Right forelimb (tissue), 1 donor: ENCODE measurements at regions not wholly inside any gene's neighbourhood (a gene's known extent, or its start where the extent isn't known, plus 50 kb on each side); places are given as distances from the start of the nearest gene placed in this dataset.

ENCODE experiments used
- DNase-seq: peaks from one replicate; pipeline ENCODE4 v3.0.0-alpha.2; 2018

- no peak for DNase-seq
Observed at GRCh38 chr9:79115176-79115575, 456.6 kb upstream of the TLE4 start.

GRCh38 chr9:79116041-79116440 is 455.7 kb upstream of the TLE4 start:
- DNase-seq: no peak

GRCh38 chr9:79116709-79117108 is 455.1 kb upstream of the TLE4 start:
- DNase-seq: no peak

DNA sequence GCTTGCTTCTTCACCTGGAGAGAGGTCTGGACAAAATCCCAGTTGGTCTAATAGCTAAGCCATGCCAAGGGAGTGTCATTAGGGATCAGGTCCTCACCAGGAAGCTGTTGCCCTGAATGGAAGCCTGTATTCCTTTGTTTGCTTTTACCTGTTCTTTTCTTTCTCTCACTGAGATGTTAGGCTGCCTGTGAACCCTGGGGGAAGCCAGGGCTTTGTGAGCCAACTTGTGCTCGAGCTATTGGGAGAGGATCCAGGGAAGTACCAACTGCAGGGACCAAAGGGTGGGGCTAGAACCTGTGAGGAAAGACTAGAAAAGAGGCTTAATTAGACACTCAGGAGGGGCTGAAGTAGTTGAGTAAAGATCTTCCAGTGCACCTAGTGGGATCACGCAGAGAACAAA is 451.2 kb upstream of the TLE4 start:
- DNase-seq: no peak

DNA sequence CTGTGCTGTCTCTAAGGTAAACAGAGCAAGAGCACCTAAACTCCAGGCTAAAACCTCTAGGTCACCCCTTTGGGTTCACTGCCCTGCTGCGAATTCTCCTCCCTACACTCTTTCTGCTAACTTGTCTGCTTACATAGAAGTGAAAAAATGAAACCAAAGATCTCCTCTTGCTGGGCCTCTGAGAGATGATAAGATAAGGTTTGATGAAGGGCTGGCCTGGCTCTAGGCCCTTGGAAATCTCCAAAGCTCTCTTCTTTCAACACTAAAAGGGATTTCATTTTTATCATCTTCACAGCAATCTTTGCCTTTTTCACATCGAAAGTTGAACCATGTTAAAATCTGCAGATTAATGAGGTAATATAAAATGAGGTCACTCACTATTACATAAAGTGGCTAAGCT is 450.8 kb upstream of the TLE4 start:
- no peak for DNase-seq

DNA sequence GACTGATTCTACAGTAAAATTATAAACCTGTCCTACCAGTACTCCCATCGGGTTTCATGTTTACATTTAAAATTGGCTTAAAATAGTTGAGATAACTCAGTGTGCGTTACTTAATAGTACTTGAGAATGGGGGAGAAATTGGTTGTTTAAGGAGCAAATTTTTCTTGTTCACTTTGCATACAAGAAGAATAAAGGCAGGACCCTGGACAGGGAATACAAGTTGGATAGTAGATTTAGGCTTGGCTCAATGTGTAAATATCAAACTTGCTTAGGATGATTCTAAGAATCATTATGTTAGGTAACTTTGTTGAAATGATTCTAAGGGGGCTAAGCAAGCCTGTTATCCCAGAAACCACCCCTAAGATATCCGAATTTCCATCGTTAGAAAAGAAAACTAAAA is 448.4 kb upstream of the TLE4 start:
- DNase-seq: no peak

GRCh38 chr9:79127661-79128060 is 444.1 kb upstream of the TLE4 start:
- DNase-seq: no peak

- DNase-seq: peak; percentile 77
Observed at GRCh38 chr9:79129865-79130480, 441.8 kb upstream of the TLE4 start.

DNA sequence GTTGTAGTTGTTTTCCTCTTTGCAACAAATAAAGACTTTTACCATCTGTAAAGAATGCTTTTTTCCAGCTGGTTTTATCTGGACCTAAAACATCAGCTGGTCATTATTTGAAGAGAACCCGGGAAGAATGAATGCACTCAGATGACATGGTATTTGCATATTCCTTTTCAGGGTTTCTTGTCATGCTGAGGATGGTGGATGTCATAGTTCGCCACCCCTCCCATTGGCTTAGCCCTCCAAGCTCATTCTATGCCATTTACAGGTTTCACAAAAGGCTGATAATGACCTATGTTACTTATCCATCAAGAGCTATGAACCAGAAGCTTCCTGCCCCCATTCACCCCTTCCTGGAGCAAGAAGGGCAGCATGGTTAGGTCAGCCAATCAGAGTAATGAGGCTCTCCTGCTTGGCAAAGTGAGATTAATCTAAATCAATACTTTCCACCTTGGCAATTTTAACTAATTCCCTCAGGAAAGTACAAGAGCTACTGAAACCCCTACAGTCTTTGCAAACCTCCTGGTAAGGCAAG is 440.5 kb upstream of the TLE4 start:
- no peak for DNase-seq

DNA sequence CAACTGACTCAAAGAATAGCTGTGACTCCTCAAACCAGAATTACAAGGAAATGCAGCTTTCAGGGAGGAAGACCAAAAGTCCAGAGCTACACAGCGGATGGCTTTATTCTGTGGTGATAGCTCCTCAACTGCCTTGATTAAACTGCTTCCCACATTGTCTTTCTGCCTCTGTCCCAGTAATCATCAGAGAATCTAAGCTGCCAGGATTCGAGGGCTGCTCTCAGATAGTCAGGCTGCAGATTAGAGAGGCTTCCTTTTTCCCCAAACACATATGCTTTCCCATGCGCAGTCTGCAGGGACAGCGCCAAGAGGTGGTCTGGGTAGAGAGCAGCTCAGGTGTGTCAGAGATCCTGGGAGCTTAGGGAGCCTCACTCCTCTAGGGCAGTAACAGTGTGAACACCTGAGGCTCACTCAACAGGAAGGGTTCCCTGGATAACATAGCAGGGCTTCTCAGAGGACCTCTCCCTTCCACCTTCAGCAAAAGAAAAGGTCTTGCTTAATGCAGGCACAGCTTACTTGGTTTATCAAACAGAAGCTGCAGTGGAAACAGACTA is 439.9 kb upstream of the TLE4 start:
- DNase-seq: no peak

- DNase-seq: no peak
Observed at GRCh38 chr9:79134654-79135053, 437.1 kb upstream of the TLE4 start.

GRCh38 chr9:79135681-79136415 is 435.9 kb upstream of the TLE4 start:
- no peak for DNase-seq

DNA sequence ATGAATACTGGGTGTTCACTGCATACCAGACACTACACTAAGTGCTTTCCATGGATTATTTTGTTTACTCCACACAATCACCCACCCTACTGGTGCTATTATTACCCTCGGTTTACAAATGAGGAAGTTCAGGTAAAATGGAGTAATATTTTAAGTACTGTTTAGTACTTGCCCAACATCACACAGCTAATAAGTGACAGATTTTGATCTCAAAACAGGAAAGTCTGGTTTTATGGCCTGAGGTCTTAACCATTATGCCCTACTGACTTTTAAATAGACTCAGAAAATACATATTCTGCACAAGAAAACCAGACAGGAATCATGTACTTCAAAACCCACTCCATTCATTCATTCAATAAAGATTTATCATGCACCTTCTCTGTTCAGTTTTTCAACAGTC is 431.0 kb upstream of the TLE4 start:
- DNase-seq: no peak

GRCh38 chr9:79143211-79143610 is 428.6 kb upstream of the TLE4 start:
- DNase-seq: no peak

- DNase-seq: no peak
Observed at GRCh38 chr9:79145442-79145841, 426.3 kb upstream of the TLE4 start.

DNA sequence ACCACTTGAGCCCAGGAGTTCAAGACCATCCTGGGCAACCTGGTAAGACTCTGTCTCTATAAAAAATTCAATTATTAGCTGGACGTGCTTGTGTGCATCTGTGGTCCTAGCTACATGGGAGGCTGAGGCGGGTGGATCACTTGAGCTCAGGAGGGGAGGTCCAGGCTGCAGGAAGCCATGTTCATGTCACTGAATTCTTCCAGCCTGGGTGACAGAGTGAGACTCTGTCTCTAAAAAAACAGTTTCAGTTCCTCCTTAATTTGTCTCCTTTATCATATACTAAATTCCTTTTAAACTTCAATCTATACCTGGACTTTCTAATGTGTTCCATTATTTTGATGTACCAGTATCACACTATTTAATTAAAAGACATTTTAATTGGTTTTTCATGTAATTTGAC is 422.2 kb upstream of the TLE4 start:
- DNase-seq: no peak

GRCh38 chr9:79151791-79152190 is 420.0 kb upstream of the TLE4 start:
- DNase-seq: no peak

DNA sequence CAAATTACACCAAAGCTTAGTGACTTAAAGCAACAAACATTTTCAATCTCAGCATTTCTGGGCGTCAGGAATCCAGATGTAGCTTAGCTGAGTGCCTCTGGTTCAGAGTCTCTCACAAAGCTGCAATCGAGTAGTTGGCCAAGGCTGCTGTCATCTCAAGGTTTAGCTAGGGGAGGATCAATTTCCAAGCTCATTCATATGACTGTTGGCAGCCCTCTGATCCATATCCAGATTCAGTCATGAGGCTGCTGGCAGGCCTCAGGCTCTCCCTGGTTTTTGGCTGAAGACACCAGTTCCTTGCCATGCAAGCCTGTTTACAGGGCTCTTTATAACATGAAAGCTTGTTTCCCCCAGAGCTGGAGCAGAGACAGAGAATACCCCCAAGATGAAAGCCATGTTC is 419.5 kb upstream of the TLE4 start:
- no peak for DNase-seq

GRCh38 chr9:79154806-79155205 is 417.0 kb upstream of the TLE4 start:
- no peak for DNase-seq

GRCh38 chr9:79155308-79155707 is 416.5 kb upstream of the TLE4 start:
- no peak for DNase-seq

GRCh38 chr9:79163544-79163943 is 408.2 kb upstream of the TLE4 start:
- DNase-seq: no peak

DNA sequence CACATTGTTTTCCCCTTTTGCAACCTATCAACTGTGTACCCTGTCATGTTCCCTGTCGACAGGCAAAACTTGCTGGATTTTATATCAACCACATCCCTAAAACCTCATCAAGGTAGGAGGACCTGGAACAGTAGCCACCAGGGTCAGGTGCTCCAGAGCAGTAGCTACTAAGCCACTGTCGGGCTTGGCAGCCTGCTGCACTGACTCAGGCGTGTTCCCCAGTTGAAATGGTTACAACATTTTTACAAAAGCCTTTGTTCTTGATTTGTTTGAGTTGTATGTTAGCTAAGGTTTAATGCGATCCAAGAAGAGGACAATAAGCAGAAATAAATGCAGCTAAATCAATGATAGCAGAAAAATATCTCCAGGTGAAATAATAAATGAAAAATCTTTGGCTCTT is 407.4 kb upstream of the TLE4 start:
- DNase-seq: no peak

- DNase-seq: no peak
Observed at GRCh38 chr9:79165020-79165780, 406.6 kb upstream of the TLE4 start.

- DNase-seq: no peak
Observed at GRCh38 chr9:79166005-79166404, 405.8 kb upstream of the TLE4 start.
